Gastrocnemius medialis (tissue), 4 donors: ENCODE measurements at regions not wholly inside any gene's neighbourhood (a gene's known extent, or its start where the extent isn't known, plus 50 kb on each side); places are given as distances from the start of the nearest gene placed in this dataset.

Source experiments
- POLR2A ChIP-seq, 2 donors: fragments of 450-650 bp; IDR thresholded peaks; one replicate each; pipeline ENCODE4 v1.6.1; 2017; ENCODE audit warnings: antibody characterized with exemption in 2 of 2, mild to moderate bottlenecking in 2 of 2, moderate library complexity in 2 of 2
- TF ChIP-seq, protein P1 (sequence below), 5 experiments: fragments of 450-650 bp in 3 of 5; fragments of 200-600 bp in 2 of 5; sonication (generic) in 2 of 5; IDR thresholded peaks in 4 of 5; conservative IDR thresholded peaks in 1 of 5; 1 replicate in 4 of 5; 2 replicates in 1 of 5; pipeline ENCODE4 v1.5.1; 2016 to 2019; ENCODE audit warnings: antibody characterized with exemption in 5 of 5, mild to moderate bottlenecking in 3 of 5, moderate library complexity in 3 of 5

- TF ChIP-seq, protein P1, sequence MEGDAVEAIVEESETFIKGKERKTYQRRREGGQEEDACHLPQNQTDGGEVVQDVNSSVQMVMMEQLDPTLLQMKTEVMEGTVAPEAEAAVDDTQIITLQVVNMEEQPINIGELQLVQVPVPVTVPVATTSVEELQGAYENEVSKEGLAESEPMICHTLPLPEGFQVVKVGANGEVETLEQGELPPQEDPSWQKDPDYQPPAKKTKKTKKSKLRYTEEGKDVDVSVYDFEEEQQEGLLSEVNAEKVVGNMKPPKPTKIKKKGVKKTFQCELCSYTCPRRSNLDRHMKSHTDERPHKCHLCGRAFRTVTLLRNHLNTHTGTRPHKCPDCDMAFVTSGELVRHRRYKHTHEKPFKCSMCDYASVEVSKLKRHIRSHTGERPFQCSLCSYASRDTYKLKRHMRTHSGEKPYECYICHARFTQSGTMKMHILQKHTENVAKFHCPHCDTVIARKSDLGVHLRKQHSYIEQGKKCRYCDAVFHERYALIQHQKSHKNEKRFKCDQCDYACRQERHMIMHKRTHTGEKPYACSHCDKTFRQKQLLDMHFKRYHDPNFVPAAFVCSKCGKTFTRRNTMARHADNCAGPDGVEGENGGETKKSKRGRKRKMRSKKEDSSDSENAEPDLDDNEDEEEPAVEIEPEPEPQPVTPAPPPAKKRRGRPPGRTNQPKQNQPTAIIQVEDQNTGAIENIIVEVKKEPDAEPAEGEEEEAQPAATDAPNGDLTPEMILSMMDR (IDR thresholded peaks at IDR 0.05 in 4 of 5, conservative IDR thresholded peaks at IDR 0.05 in 1 of 5), result no peak
- no peak for TF ChIP-seq POLR2A (IDR thresholded peaks at IDR 0.05)
Observed at GRCh38 chr21:24147674-24148073, 1459.6 kb downstream of the MRPL39 start.
